Fibroblast of pulmonary artery (primary cell): ENCODE measurements at regions not wholly inside any gene's neighbourhood (a gene's known extent, or its start where the extent isn't known, plus 50 kb on each side); places are given as distances from the start of the nearest gene placed in this dataset.

ENCODE experiments used
- DNase-seq: peaks from one replicate; pipeline ENCODE4 v3.0.0-alpha.2; 2010; ENCODE audit warnings: low read depth
- H3K4me3 ChIP-seq: replicated peaks from 2 replicates; pipeline ENCODE4 v1.5.1; 2011; ENCODE audit warnings: low read depth, mild to moderate bottlenecking, control low read depth, low read length, moderate library complexity
- TF ChIP-seq, protein P1 (sequence below): IDR thresholded peaks from 2 replicates; pipeline ENCODE4 v1.5.1; 2011; ENCODE audit warnings: mild to moderate bottlenecking, control low read depth, low read length, inconsistent platforms; ENCODE audit errors: missing control alignments

DNA sequence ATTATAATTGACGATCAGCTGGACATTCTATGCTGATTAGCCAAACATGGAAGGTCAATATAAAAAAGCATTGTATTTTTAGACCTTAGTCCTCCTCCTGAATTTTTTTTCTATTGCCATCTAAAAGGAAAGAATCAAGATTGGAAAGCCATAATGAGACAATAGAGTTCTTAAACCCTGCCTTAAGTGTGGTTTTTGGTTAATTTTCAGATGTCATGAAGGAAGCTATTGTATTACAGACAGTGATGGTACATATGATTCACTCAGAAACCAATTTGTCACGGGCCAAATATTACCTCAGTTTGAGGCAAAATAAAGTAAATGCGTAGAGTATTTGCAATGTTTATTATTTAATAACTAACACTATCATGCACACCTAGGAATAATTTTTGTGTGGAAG lies 1164.0 kb upstream of the RAG2 start:
- TF ChIP-seq, protein P1, sequence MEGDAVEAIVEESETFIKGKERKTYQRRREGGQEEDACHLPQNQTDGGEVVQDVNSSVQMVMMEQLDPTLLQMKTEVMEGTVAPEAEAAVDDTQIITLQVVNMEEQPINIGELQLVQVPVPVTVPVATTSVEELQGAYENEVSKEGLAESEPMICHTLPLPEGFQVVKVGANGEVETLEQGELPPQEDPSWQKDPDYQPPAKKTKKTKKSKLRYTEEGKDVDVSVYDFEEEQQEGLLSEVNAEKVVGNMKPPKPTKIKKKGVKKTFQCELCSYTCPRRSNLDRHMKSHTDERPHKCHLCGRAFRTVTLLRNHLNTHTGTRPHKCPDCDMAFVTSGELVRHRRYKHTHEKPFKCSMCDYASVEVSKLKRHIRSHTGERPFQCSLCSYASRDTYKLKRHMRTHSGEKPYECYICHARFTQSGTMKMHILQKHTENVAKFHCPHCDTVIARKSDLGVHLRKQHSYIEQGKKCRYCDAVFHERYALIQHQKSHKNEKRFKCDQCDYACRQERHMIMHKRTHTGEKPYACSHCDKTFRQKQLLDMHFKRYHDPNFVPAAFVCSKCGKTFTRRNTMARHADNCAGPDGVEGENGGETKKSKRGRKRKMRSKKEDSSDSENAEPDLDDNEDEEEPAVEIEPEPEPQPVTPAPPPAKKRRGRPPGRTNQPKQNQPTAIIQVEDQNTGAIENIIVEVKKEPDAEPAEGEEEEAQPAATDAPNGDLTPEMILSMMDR = no peak
- no peak overlapping the region for H3K4me3 ChIP-seq
- DNase-seq = no peak

DNA sequence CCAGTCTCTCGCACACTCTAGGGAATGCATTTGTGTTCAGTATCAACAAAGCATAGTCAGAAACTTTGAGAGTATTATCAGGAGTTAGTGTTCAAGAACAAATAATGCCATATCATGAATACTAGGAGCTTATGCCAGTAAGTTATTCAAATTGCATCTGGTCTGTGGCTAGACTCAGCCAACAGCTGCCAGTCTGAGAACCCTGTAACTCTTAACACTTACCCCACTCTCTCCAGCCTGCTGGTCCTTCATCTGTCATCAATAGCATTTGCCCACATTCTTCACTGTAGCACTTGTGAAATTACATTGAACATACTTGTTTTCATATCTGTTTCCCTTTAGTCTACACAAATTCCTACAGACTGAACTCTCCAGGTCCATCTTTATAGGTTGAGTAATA lies 1157.5 kb upstream of the RAG2 start:
- DNase-seq = peak; percentile 4
- TF ChIP-seq, protein P1 = no peak
- no peak overlapping the region for H3K4me3 ChIP-seq

DNA sequence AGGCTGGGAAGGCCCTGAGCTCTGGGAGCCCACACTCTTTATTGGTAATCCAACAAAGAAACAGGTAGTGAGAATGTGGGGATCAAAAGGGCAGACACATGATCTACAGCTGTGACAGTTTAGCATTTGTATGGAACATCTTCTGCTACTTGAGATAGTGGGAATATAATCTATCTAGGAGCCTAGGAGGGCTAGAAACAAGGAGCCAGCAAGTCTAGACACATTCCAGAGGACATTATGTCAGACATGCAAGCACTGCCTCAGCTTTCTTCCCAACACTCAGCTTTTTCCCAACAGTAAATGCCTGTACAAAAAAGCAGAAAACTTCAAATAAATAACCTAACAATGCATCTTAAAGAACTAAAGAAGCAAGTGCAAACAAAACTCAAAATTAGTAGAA lies 1150.6 kb upstream of the RAG2 start:
- no peak for DNase-seq
- TF ChIP-seq, protein P1 = no peak
- no peak overlapping the region for H3K4me3 ChIP-seq

DNA sequence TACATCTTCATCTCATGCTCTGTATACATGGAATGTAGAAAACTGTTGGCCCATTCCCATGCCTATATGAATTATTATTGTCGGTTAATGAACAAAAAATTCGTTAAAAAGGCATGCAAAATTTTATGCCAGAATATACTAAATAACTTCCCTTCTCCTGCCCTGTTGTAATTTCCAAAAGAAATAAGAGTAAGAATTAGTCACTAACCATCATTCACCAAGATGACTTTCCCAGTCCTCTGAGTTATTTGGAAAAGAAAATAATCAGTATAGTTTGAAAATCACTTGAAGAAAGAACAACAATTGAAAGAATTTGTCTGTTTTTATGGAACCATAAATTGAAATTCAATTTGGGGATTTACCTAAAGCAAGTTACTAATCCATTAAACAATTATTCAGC lies 1149.1 kb upstream of the RAG2 start:
- TF ChIP-seq, protein P1 = no peak
- no peak overlapping the region for H3K4me3 ChIP-seq
- DNase-seq = no peak

DNA sequence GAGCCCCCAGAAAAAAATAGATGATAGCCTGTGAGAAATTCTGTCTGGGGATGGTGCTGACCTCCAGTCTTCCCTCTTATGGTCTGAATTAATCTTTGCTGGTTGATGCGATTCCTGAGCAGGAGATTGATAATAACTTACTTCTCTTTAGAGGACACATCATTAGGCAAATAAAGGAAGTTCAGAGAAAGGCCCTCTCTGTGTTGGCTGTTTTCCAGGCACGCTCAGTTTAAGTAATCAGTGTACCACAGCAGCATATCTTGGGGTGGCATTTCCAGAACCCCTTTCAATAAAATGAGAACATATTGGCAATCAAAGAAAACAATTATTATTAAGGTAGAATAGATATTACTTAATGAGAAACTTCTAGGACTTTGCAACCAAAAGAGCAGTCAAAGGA lies 1129.3 kb upstream of the RAG2 start:
- no peak for DNase-seq
- no peak overlapping the region for H3K4me3 ChIP-seq
- TF ChIP-seq, protein P1 = no peak

DNA sequence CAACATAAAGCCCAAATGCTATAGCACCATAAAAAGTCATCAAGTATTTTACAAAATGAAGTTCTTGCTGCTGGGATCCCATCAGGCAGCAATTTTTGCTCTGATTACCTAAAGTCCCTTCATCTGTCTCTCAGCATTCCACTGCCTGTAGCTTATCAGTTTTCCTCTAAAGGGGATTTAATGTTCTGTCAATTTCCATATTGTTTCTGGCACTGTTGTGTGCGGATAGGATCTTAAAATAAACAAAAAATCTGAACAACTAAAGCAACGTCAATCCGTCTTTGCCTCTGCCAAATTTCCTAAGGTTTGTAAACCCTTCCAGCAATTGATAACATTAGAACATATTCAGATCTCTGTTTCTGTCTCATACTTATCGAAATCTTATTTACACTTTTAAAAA lies 1126.3 kb upstream of the RAG2 start:
- DNase-seq = no peak
- TF ChIP-seq, protein P1 = no peak
- H3K4me3 ChIP-seq = no peak overlapping the region

DNA sequence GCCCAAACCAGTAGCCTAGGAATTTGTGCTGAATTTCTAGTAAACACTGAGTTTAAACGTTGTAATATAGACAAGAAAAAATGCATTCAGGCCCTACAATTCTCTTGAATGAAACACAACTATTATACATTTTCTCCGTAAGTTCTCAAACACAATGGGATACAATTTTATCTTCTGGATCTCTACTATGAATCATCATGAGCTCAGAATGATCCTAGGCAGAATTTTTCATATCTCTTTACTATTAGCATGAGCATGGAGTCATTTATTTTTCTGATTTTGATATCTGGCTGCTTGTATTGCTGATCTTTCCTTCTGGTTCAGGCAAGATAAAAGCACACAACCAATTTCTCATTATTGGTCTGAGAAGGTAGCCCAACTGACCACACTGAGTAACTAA lies 1123.4 kb upstream of the RAG2 start:
- no peak overlapping the region for H3K4me3 ChIP-seq
- DNase-seq = peak; percentile 49
- TF ChIP-seq, protein P1 = no peak
